Colonic mucosa (tissue), 4 donors: ENCODE measurements at regions not wholly inside any gene's neighbourhood (a gene's known extent, or its start where the extent isn't known, plus 50 kb on each side); places are given as distances from the start of the nearest gene placed in this dataset.

Experiments used
- DNase-seq: peaks from one replicate; pipeline ENCODE4 v3.0.0-alpha.2; 2020
- H3K27ac ChIP-seq: fragments of 200-600 bp; one replicate; pipeline ENCODE4 v1.8.0; 2021
- H3K27me3 ChIP-seq: fragments of 200-600 bp; one replicate; pipeline ENCODE4 v1.8.0; 2021
- H3K36me3 ChIP-seq: fragments of 200-600 bp; one replicate; pipeline ENCODE4 v1.8.0; 2021
- H3K4me1 ChIP-seq: fragments of 200-600 bp; one replicate; pipeline ENCODE4 v1.8.0; 2021; ENCODE audit warnings: mild to moderate bottlenecking
- H3K4me3 ChIP-seq: fragments of 200-600 bp; one replicate; pipeline ENCODE4 v1.8.0; 2021
- H3K9ac ChIP-seq, 2 donors: one replicate each; pipeline ENCODE4 v1.7.0; 2013; ENCODE audit warnings: control low read depth in 2 of 2, low read depth in 2 of 2, low read length in 2 of 2
- H3K9me3 ChIP-seq: fragments of 200-600 bp; one replicate; pipeline ENCODE4 v1.8.0; 2021
- intact Hi-C: fragments of 100-400 bp; cut with DNase I; formaldehyde crosslinking; loops from one replicate; pipeline ENCODE4 v1.14.1; 2022
- TF ChIP-seq, protein P1 (sequence below): fragments of 200-600 bp; IDR thresholded peaks from one replicate; pipeline ENCODE4 v1.8.0; 2022; ENCODE audit warnings: antibody characterized with exemption, mild to moderate bottlenecking
- donor health status: healthy.
- donor health status: DM: no; HTN: no; CAD: no.
- donor health status: DM: no; HTN: no; CAD: no.

GRCh38 chr6:95309545-95309944, 267.8 kb upstream of the MANEA start:
- intact Hi-C loops, result no loop called here
- DNase-seq, result no peak
- H3K27me3 ChIP-seq, result no peaks in the 10 kb centered on the region
- no peak overlapping the region for H3K27ac ChIP-seq
- H3K4me3 ChIP-seq, result no peak overlapping the region
- H3K9me3 ChIP-seq, result no peaks in the 10 kb centered on the region
- TF ChIP-seq, protein P1, sequence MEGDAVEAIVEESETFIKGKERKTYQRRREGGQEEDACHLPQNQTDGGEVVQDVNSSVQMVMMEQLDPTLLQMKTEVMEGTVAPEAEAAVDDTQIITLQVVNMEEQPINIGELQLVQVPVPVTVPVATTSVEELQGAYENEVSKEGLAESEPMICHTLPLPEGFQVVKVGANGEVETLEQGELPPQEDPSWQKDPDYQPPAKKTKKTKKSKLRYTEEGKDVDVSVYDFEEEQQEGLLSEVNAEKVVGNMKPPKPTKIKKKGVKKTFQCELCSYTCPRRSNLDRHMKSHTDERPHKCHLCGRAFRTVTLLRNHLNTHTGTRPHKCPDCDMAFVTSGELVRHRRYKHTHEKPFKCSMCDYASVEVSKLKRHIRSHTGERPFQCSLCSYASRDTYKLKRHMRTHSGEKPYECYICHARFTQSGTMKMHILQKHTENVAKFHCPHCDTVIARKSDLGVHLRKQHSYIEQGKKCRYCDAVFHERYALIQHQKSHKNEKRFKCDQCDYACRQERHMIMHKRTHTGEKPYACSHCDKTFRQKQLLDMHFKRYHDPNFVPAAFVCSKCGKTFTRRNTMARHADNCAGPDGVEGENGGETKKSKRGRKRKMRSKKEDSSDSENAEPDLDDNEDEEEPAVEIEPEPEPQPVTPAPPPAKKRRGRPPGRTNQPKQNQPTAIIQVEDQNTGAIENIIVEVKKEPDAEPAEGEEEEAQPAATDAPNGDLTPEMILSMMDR, result no peak
- H3K4me1 ChIP-seq, result no peaks in the 10 kb centered on the region
- no peaks in the 10 kb centered on the region for H3K36me3 ChIP-seq
- H3K9ac ChIP-seq, result no peak overlapping the region

GRCh38 chr6:95318137-95318536, 259.2 kb upstream of the MANEA start:
- no peak overlapping the region for H3K4me3 ChIP-seq
- no peaks in the 10 kb centered on the region for H3K27me3 ChIP-seq
- H3K4me1 ChIP-seq, result no peaks in the 10 kb centered on the region
- TF ChIP-seq, protein P1, result no peak
- H3K9ac ChIP-seq, result no peak overlapping the region
- intact Hi-C loops, result no loop called here
- H3K9me3 ChIP-seq, result no peaks in the 10 kb centered on the region
- no peaks in the 10 kb centered on the region for H3K36me3 ChIP-seq
- DNase-seq, result no peak
- H3K27ac ChIP-seq, result no peak overlapping the region

DNA sequence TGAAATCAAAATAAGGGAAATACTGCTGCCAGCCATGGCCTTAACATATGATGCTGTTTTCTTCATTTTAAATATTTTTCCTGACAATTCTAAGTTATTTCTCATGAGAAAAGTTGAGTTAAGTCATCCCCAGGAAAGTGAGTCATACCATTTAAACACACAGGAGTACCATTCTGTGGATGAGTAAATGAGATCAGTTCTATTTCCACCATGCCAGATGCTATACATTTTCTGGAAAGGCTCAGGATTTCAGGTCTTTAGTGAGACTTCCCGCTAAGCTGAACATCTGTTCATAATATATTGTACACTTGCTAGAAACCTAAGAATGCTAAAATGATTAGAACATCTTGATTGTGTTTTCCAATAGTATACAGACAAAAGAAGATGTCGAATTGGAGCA, 256.2 kb upstream of the MANEA start:
- H3K27ac ChIP-seq, result no peak overlapping the region
- H3K9ac ChIP-seq, result no peak overlapping the region
- H3K4me3 ChIP-seq, result no peak overlapping the region
- intact Hi-C loops, result no loop called here
- DNase-seq, result no peak
- no peaks in the 10 kb centered on the region for H3K9me3 ChIP-seq
- no peaks in the 10 kb centered on the region for H3K4me1 ChIP-seq
- TF ChIP-seq, protein P1, result no peak
- no peaks in the 10 kb centered on the region for H3K36me3 ChIP-seq
- no peaks in the 10 kb centered on the region for H3K27me3 ChIP-seq

GRCh38 chr6:95325916-95326315, 251.4 kb upstream of the MANEA start:
- Histone ChIP-seq H3K27me3 (no peaks in the 10 kb centered on the region), H3K4me1 (no peaks in the 10 kb centered on the region), H3K36me3 (no peaks in the 10 kb centered on the region), H3K27ac (no peak overlapping the region), H3K9ac (no peak overlapping the region), H3K4me3 (no peak overlapping the region), H3K9me3 (no peaks in the 10 kb centered on the region)
- TF ChIP-seq, protein P1, result no peak
- intact Hi-C loops, result no loop called here
- DNase-seq, result no peak

DNA sequence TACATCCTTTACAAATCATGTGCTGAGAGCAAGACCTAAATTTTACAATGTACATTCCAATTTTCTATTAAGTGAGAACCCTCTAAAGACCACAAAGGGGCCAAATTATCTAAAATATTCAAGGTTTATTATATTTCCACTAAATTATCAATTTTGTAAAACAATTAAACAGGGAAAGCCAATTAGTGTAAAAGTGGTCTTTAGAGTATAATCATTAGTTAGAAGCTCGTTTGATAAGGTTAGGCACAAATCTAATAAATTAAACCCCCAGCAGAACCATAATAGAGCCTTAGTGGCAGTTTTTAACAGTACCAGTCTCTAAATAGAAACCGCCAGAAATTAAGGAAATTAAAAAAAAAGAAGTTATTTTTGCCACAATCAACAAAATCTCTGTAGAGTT, 249.1 kb upstream of the MANEA start:
- Histone ChIP-seq H3K27ac (no peak overlapping the region), H3K9ac (no peak overlapping the region), H3K4me3 (no peak overlapping the region), H3K27me3 (no peaks in the 10 kb centered on the region), H3K9me3 (no peaks in the 10 kb centered on the region), H3K36me3 (no peaks in the 10 kb centered on the region), H3K4me1 (no peaks in the 10 kb centered on the region)
- intact Hi-C loops, result no loop called here
- TF ChIP-seq, protein P1, result no peak
- no peak for DNase-seq
